Astrocyte of the cerebellum (primary cell): ENCODE measurements at regions not wholly inside any gene's neighbourhood (a gene's known extent, or its start where the extent isn't known, plus 50 kb on each side); places are given as distances from the start of the nearest gene placed in this dataset.

Experiments
- DNase-seq: peaks from one replicate; pipeline ENCODE4 v3.0.0-alpha.2; 2011; ENCODE audit warnings: low read depth
- H3K4me3 ChIP-seq: 2 replicates; pipeline ENCODE4 v1.5.1; 2011; ENCODE audit warnings: mild to moderate bottlenecking, low read depth, low read length, moderate library complexity
- CTCF ChIP-seq: IDR thresholded peaks from 2 replicates; pipeline ENCODE4 v1.5.1; 2012; ENCODE audit warnings: low read length, low read depth, moderate library complexity, mild to moderate bottlenecking; ENCODE audit errors: missing control alignments
- in situ Hi-C: cut with HindIII; loops from 2 replicates; pipeline ENCODE4 v1.10.0; 2017; ENCODE audit warnings: low sequenced_read_pairs

DNA sequence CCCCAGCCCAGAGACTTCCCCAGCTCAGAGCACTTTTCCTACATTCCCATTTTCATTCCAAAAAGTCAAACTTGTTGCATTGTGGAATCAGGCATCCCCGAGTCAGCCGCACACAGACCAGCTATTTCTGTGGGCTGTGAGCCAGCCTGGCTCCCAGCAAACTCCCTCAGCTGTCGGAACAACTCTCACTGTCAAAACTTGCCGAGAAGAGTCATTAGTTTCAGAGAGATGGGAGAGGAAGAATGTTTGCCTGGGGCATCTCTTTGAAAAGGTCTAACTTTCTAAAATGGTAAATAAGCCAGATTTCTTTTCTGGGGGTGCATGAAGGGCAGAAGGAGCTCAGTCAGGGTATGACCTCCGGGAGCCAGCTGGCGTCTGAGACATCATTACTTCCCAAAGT is 280.0 kb downstream of the TMEM114 start:
- no peak for TF ChIP-seq CTCF
- H3K4me3 ChIP-seq, result no peak overlapping the region
- DNase-seq, result no peak
- in situ Hi-C loops, result no loop called here

GRCh38 chr16:8305201-8305600 is 285.1 kb downstream of the TMEM114 start:
- no peak for TF ChIP-seq CTCF
- no peak for DNase-seq
- no peak overlapping the region for H3K4me3 ChIP-seq
- in situ Hi-C loops, result no loop called here

DNA sequence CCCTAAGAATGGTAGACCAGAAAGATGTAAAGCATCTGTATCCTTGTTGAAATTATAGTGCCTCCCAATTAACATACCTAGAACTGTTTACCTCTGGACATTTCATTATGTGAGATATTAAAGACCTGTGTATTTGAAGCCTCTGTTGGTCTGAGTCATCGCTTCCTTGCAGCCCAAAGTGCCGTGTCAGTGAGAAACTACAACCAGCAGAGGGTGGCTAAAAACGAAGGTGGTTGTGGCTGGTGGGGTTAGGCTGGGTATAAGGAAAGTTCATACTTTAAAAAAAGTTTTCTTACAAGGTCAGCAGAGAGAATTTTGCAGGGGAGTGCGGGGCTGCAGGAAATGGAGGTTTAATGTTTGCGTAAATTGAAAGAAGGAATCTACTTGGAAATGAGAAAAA is 290.7 kb downstream of the TMEM114 start:
- H3K4me3 ChIP-seq, result no peak overlapping the region
- in situ Hi-C loops, result loop anchor here (5.0 kb wide), 1 partner anchor 48 kb away; no protein-coding TSS in a partner anchor
- DNase-seq, result no peak
- TF ChIP-seq CTCF, result no peak

DNA sequence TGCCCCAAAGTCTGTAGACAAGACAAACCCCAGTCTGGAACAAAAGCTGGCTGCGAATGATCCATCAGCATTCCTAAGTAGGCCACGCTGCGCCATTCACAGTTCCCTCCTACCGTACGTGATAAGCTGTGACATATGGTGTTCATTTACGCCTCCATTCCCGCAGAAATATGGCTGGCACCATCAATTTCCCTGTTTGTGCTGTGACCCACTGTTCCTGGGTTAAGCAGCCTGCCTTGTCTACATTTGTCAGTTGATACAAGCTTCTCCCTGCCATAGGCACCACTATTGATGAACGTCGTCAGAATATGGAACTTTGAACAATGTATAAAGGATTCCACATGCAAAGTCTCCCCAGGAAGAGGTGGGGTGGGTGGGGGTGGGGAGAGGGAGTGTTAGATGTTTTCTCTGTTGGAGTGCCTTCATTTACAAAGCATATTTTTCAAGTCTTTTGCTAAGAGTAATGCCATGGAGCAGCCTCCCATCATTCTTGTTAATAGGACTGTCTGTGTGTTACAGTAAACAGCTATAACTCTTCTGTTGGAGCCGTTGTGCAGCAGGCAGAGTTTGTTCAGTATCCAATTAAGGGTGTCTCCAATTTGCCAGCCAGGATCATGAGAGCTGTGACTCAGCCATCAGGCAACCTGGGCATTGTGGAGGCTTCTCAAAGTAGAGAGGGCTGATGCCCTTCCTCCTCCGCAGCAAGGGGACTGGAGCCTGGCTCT is 294.6 kb downstream of the TMEM114 start:
- no peak for DNase-seq
- TF ChIP-seq CTCF, result no peak
- in situ Hi-C loops, result loop anchor here (5.0 kb wide), 1 partner anchor 52 kb away; no protein-coding TSS in a partner anchor
- no peak overlapping the region for H3K4me3 ChIP-seq

DNA sequence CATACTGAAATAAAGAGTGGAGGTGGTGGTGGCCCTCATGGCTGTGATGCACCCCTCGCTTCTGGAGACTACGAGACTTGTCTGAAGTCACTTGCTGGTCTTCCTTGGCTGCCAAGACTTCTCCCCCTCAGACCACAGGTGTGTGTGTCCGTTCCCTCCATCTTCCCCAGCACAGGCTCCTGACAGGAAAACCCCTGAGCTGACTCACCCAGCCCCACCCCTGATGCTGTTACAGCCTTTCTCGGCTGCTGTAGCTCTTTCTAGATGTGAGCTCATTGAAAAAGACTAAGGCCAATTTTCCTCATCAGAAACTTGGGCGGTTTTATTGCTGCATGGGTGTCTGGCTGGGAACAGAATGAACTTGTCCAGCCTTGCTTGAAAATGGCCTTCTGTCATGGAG is 296.9 kb downstream of the TMEM114 start:
- TF ChIP-seq CTCF, result no peak
- in situ Hi-C loops, result no loop called here

DNA sequence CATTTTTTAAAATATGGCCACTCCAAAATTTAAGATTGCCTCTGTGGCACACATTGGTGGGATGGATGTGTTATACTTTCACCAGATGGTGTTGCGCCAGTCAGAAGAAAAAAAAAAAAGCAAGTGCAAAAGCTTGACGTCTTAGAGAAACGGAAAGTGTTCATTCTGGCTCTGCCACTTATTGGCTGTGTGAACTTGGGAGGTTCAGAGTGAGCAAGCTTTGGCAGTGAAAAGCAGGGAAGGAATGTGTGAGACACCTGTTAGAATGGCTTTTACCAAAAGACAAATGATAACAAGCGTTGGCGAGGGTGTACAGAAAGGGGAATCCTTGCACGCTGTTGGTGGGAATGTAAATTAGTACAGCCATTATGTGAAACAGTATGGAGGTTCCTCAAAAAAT is 298.0 kb downstream of the TMEM114 start:
- TF ChIP-seq CTCF, result no peak
- in situ Hi-C loops, result no loop called here
- DNase-seq, result no peak
- H3K4me3 ChIP-seq, result no peak overlapping the region

More for the DNA sequence above, 296.9 kb downstream of the TMEM114 start:
- no peak overlapping the region for H3K4me3 ChIP-seq
- no peak for DNase-seq
